Adrenal gland (tissue), 9 donors: ENCODE measurements at regions not wholly inside any gene's neighbourhood (a gene's known extent, or its start where the extent isn't known, plus 50 kb on each side); places are given as distances from the start of the nearest gene placed in this dataset.

Experiments used
- DNase-seq, 7 donors: peaks; one replicate each; pipeline ENCODE4 v3.0.0-alpha.2; 2019 to 2020
- H3K27ac ChIP-seq, 5 donors: fragments of 200-600 bp; sonication (generic) in 4 of 5; 1 replicate in 3 of 5; 2 replicates in 2 of 5; pipeline versions ENCODE4 v1.5.1 to v1.8.0; 2016 to 2020; ENCODE audit warnings: mild to moderate bottlenecking in 1 of 5
- H3K27me3 ChIP-seq: fragments of 200-600 bp; 2 replicates; pipeline ENCODE4 v1.8.0; 2021
- H3K36me3 ChIP-seq, 2 donors: fragments of 200-600 bp; replicated peaks in 1 of 2; 1 replicate in 1 of 2; 2 replicates in 1 of 2; pipeline versions ENCODE4 v1.5.1 to v1.8.0; 2018 to 2022
- H3K4me1 ChIP-seq, 2 donors: fragments of 200-600 bp; replicated peaks in 1 of 2; 1 replicate in 1 of 2; 2 replicates in 1 of 2; pipeline versions ENCODE4 v1.5.1 to v1.8.0; 2018 to 2021
- H3K4me3 ChIP-seq, 4 donors: fragments of 200-600 bp; sonication (generic) in 3 of 4; one replicate each; pipeline ENCODE4 v1.5.1; 2016 to 2018
- H3K9me3 ChIP-seq, 3 donors: fragments of 200-600 bp; sonication (generic) in 1 of 3; replicated peaks in 1 of 3; 1 replicate in 2 of 3; 2 replicates in 1 of 3; pipeline versions ENCODE4 v1.5.1 to v1.8.0; 2016 to 2021
- POLR2A ChIP-seq, 2 donors: fragments of 450-650 bp; IDR thresholded peaks; one replicate each; pipeline ENCODE4 v1.6.1; 2017; ENCODE audit warnings: antibody characterized with exemption in 2 of 2, mild to moderate bottlenecking in 2 of 2, moderate library complexity in 1 of 2
- WGBS, 4 donors: extraction: QIAGEN DNeasy Blood & Tissue Kit in 2 of 4; methylation state at CpG; one replicate each; pipeline versions ENCODE4 v1.1.5 to v1.1.7; 2013 to 2017; 5-methylcytosine and 5-hydroxymethylcytosine counted together
- intact Hi-C, 2 donors: fragments of 100-400 bp; cut with DNase I; formaldehyde crosslinking; loops; one replicate each; pipeline versions ENCODE4 v1.14.1 to v1.15.0; 2022 to 2023
- TF ChIP-seq, protein P1 (sequence below), 6 experiments: fragments of 450-650 bp in 4 of 6; fragments of 200-600 bp in 2 of 6; sonication (generic) in 1 of 6; IDR thresholded peaks; 1 replicate in 5 of 6; 2 replicates in 1 of 6; pipeline versions ENCODE4 v1.5.1 to v1.8.0; 2016 to 2021; ENCODE audit warnings: antibody characterized with exemption in 6 of 6, mild to moderate bottlenecking in 2 of 6, moderate library complexity in 1 of 6
- donor health status: healthy with polysubstance abuse.
- donor health status: Bipolar disorder and iron deficiency.
- donor health status: DM: yes; HTN: yes; CAD: no.
- donor health status: DM: no; HTN: no; CAD: no.
- donor health status: DM: no; HTN: no; CAD: no.

GRCh38 chr2:176525086-176525485 lies 255.8 kb downstream of the MTX2 start:
- WGBS, 4 donors = 80 to 83% (median 82%) methylated on average over 2 of the region's 2 CpGs
- Histone ChIP-seq H3K4me3 (no peak overlapping the region), H3K27ac (no peak overlapping the region), H3K27me3 (peaks cover 6% of the 10 kb centered on the region), H3K9me3 (no peaks in the 10 kb centered on the region), H3K4me1 (no peaks in the 10 kb centered on the region), H3K36me3 (no peaks in the 10 kb centered on the region)
- no peak for DNase-seq
- intact Hi-C loops = no loop called here
- TF ChIP-seq POLR2A (IDR thresholded peaks at IDR 0.05) = no peak
- TF ChIP-seq, protein P1, sequence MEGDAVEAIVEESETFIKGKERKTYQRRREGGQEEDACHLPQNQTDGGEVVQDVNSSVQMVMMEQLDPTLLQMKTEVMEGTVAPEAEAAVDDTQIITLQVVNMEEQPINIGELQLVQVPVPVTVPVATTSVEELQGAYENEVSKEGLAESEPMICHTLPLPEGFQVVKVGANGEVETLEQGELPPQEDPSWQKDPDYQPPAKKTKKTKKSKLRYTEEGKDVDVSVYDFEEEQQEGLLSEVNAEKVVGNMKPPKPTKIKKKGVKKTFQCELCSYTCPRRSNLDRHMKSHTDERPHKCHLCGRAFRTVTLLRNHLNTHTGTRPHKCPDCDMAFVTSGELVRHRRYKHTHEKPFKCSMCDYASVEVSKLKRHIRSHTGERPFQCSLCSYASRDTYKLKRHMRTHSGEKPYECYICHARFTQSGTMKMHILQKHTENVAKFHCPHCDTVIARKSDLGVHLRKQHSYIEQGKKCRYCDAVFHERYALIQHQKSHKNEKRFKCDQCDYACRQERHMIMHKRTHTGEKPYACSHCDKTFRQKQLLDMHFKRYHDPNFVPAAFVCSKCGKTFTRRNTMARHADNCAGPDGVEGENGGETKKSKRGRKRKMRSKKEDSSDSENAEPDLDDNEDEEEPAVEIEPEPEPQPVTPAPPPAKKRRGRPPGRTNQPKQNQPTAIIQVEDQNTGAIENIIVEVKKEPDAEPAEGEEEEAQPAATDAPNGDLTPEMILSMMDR (IDR thresholded peaks at IDR 0.05) = no peak

DNA sequence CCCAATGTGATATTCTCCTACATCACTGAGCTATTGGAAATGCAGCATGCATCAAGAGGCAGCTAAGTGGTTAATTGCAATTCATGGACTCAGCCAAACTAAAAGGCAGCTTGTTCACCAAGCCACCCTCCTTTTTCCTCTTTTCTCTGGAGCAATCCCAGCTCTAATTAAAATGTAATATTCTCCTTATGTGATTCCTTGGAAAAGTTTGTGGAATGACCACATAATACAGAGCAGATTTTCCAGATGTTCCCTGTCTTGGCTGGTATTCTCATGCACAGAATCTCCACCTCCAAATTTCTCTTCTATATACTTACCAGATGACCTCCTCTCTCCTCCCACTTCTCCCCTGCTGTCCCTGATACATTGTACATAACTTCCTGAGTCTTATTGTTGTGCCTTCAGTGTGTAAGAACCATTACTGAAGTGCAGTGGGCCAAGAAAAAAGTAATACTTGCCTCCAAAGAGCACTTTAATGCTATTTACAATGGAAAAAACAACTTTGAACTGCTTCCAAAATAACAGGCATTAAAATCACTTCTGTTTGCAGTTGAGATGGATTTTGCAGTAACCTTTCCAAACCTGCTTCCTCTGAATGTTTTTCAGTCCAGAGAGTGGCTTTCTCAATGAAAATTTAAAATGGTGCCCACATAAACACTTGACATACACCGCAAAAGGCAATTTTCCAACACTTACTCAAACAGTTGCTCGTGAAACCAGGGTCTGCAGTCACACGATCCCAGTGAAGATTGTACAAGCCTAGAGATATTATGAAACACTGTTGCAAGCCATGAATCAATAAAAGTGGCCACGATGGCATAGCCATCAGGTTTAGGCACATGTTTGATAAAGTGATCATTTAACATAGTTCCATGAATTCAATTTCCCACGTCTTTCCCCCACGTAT lies 258.0 kb downstream of the MTX2 start:
- Histone ChIP-seq H3K4me1 (no peaks in the 10 kb centered on the region), H3K27me3 (peaks cover 6% of the 10 kb centered on the region), H3K27ac (no peak overlapping the region), H3K4me3 (no peak overlapping the region), H3K9me3 (no peaks in the 10 kb centered on the region), H3K36me3 (no peaks in the 10 kb centered on the region)
- WGBS, 4 donors = 72 to 83% (median 73%) methylated on average over 6 of the region's 6 CpGs
- no peak for DNase-seq
- TF ChIP-seq, protein P1 (IDR thresholded peaks at IDR 0.05) = no peak
- no peak for TF ChIP-seq POLR2A (IDR thresholded peaks at IDR 0.05)
- intact Hi-C loops = no loop called here

DNA sequence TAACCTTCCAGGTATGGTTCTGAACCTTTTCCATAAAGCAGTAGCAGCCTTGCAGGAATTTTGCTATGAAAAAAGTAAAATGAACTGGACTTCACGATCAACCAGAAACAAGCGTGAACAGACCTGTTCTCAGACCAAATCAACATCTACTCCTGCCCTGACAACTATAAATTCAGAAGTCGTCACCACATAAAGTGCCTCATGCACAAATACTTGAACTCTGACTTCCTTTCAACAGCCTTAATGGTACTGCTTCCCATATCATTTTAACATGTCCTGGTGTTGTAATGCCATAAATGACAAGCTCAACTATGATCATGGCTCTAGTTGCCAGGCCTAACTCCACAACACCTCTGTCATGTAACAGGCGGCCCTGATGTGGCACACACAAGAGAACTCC lies 262.4 kb downstream of the MTX2 start:
- H3K9me3 ChIP-seq = no peaks in the 10 kb centered on the region
- no peak for TF ChIP-seq POLR2A (IDR thresholded peaks at IDR 0.05)
- TF ChIP-seq, protein P1 (IDR thresholded peaks at IDR 0.05) = no peak
- DNase-seq = no peak
- WGBS, 4 donors = 82 to 100% (median 95%) methylated on average over 4 of the region's 4 CpGs
- H3K4me1 ChIP-seq = peaks cover 9 to 11% of the 10 kb centered on the region in 2 donors
- peaks cover 6% of the 10 kb centered on the region for H3K27me3 ChIP-seq
- H3K36me3 ChIP-seq = no peaks in the 10 kb centered on the region
- H3K27ac ChIP-seq = no peak overlapping the region
- intact Hi-C loops = no loop called here
- H3K4me3 ChIP-seq = no peak overlapping the region

- no peak overlapping the region for H3K4me3 ChIP-seq
- H3K27ac ChIP-seq = no peak overlapping the region
- H3K4me1 ChIP-seq = peaks cover 9 to 11% of the 10 kb centered on the region in 2 donors
- intact Hi-C loops = no loop called here
- no peaks in the 10 kb centered on the region for H3K9me3 ChIP-seq
- no peak for TF ChIP-seq POLR2A (IDR thresholded peaks at IDR 0.05)
- TF ChIP-seq, protein P1 (IDR thresholded peaks at IDR 0.05) = no peak
- no peaks in the 10 kb centered on the region for H3K36me3 ChIP-seq
- 86 to 99% (median 92%) methylated on average over 4 of the region's 4 CpGs for whole genome bisulfite sequencing, 4 donors
- no peak for DNase-seq
- peaks cover 6% of the 10 kb centered on the region for H3K27me3 ChIP-seq
Measured at GRCh38 chr2:176533505-176534193, 264.4 kb downstream of the MTX2 start.
